Activated CD4-positive, CD25-positive, alpha-beta regulatory T cell treated with anti-CD3 and anti-CD28 coated beads, Interleukin-2, amount 50 U/mL, for 16 hours (primary cell): ENCODE measurements at regions not wholly inside any gene's neighbourhood (a gene's known extent, or its start where the extent isn't known, plus 50 kb on each side); places are given as distances from the start of the nearest gene placed in this dataset.
"Not testable (repeated sequence)": the region's sequence is repeated elsewhere in the genome, so short reads cannot be mapped to it uniquely, and the experiment has no call there.

ENCODE experiments used
- DNase-seq: peaks from one replicate; pipeline ENCODE4 v3.0.0-alpha.2; 2020; ENCODE audit warnings: low read depth, low spot score

DNA sequence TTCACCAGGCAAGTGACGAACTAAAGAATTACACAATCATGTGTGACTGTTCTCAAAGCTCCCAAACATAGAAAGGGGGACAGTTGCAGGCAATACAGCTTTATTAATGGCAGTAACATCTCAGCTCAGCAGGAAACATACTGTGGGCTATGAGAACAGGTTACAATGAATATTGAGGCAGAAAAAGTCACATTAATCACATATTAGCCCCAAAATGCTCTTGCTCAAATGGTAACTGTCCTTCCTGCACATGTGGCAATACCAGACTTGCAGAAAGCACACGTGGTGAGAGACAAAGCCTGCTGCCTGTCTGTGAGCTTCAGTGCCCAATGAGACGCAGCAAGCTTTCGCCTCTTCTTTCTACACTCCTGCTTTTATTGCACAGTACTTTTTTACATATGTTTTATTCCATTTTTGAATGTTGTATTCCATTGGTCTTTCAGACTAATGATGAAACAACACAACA is 104.9 kb upstream of the ACBD5 start:
- no peak for DNase-seq

DNA sequence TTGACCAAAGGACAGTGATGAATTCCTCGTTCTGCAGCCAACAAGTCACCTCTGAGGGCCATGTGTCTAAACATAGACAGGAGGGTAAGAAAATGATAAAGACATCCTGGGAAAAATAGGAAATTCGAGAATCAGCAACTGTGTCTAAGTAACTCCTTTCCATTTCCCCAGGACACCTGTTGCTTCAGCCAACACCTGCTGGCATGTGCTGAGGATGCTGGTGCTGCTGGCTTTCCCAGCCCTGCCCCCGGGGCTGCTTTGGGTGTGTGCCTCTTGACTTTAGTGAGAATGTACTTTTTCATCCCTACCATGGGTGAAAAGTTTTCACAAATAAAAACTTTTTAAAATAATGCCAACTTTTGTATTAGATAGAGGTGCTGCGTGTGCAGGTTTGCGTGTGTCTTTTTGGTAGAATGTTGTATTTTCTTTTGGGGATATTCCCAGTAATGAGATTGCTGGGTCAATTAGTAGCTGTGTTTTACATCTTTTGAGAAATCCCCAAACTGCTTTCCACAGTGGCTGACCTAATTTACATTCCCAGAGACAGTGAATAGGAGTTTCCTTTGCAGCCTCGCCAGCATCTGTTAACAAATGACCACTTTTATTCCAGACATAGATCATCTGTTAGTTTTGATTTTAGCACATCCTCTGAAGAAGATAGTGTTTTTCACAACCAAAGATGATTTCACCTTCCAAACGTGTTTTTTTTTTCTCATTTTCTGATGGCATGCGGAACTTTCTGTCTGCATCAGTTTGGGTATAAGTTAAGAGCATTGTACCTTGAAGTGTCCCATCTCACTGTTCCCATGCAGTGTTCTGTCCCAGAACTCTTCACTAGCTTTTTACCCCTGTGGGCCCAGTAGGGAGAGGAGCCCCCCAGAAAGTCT is 104.2 kb upstream of the ACBD5 start:
- DNase-seq, result no peak

DNA sequence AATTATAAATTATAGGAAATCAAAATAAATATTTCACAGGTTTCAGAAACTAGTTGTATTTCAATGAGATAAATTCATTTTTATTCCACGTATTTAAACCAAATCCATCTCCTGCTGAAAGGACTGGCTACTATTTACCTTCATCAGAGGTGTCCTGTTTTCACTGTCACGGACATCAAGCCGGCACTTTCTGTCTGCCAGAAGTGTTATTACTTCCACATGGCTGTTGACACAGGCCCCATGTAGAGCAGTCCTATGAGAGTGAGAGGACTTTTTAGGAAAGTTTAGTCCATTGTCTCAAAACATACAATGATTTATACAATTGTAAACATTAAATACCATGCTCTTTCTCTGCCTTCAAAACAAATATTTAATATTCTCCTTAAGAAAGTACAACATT is 100.4 kb upstream of the ACBD5 start:
- no peak for DNase-seq

DNA sequence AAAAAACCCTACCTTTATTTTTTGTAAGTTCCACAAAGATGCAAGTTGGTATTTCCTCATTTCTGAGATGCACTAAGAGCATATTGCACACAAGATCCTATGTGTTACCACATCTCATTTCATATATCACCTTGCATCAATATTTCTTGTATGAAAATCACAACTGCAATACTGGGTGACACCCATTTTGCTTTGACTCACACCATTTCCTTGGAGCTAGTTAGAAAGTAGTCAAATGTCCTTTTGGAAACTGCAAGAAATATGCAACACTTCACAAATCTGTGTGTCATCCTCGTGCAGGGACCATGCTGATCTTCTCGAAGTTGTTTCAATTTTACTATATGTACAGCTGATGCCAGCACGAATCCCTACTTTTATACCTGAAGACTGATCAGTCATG is 94.6 kb upstream of the ACBD5 start:
- not testable (repeated sequence) for DNase-seq

DNA sequence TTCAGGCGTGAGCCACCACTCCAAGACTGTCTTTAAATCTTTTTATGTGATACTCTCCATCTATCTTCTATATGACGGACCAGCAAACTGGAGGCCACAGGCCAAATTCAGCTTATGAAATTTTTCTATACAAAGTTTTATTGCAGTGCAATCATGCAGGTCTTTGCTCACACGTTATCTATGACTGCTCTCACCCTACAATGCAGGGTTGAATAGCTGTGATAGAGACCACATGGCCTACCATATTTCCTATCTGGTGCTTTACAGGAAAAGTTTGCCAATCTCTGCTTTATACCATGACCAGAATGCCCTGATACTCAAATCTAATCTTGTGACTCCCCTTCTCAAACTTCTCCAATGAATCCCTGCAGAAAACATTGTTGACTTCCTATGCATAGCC is 89.5 kb upstream of the ACBD5 start:
- DNase-seq, result no peak

DNA sequence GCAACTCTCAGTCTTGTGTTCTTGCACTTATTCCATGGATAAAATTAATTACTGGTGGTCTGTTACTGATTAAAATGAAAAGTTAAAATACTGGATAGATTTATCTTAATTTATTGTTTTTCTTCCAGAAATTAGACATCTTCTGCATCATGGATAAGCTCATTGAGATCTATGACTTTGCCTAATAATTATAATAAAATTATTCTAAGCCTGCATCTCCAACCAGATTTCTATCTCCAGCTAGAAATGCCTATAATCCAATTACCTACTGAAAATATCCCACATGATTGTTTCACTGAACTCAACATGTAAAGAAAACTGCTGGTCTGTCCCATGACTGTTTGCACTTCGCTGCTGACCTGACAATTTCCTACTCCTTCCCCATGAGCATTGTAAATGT is 88.3 kb upstream of the ACBD5 start:
- DNase-seq, result no peak

DNA sequence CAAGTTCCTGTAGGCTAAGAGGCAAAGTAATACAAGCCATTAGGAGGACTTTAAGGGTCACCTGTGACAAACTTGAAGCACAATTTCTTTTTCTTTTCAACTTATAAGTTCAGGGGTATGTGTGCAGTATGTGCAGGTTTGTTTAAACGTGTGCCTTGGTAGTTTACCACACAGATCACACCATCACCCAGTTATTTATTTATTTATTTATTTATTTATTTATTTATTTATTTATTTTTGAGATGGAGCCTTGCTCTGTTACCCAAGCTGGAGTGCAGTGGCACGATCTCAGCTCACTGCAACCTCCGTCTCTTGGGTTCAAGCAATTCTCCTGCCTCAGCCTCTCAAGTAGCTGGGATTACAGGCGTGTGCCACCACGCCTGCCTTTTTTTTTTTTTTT is 86.2 kb upstream of the ACBD5 start:
- not testable (repeated sequence) for DNase-seq

DNA sequence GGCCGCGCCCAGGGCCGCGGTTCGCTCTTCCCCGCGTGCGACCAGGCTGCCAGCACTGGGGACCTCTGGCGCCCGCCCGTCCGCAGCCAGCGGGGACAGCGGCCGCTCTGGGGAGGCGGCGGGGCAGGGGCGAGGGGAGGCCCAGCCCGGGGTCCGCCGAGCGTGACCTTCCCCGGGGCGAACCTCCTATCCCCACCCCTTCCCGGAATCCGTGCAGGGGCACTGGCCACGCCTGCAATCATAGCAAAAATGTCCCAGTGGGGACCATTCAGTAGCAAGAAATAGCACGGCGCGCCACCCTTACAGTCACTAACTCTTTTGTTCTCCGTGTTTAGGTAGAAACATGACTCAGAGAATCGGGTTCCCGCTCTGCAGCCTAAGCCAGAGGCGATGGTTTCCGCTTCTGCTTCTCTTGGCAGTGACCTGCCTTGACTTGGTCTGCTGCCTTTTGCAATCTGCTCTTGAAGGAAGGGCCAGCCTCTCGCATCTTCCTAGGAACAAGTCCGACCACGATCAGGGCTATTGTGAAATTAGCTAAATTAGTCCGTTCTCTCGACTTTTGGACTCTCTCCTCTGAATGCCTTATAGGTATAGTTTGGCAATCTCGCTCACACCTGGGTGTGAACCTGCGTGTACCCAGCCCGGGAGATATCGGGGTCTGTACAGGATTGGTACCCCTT is 79.3 kb upstream of the ACBD5 start:
- no peak for DNase-seq

DNA sequence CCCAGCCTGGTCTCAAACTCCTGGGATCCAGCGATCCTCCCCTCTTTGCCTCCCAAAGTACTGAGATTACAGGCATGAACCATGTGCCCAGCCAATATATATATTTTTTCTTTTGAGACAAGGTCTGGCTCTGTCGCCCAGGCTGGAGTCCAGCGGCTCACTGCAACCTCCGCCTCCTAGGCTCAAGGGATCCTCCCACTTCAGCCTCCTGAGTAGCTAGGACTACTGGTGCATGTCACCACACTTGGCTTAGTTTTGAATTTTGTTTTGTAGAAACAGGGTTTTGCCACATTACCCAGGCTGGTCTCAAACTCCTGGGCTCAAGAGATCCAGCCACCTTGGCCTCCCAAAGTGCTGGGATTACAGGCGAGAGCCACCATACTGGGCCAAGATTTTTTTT is 78.5 kb upstream of the ACBD5 start:
- DNase-seq, result not testable (repeated sequence)

DNA sequence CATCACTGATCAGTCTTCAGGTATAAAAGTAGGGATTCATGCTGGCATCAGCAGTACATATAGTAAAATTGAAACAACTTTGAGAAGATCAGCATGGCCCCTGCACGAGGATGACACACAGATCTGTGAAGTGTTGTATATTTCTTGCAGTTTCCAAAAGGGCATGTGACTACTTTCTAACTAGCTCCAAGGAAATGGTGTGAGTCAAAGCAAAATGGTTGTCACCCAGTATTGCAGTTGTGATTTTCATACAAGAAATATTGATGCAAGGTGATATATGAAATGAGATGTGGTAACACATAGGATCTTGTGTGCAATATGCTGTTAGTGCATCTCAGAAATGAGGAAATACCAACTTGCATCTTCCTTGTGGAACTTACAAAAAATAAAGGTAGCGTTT is 74.5 kb upstream of the ACBD5 start:
- not testable (repeated sequence) for DNase-seq

DNA sequence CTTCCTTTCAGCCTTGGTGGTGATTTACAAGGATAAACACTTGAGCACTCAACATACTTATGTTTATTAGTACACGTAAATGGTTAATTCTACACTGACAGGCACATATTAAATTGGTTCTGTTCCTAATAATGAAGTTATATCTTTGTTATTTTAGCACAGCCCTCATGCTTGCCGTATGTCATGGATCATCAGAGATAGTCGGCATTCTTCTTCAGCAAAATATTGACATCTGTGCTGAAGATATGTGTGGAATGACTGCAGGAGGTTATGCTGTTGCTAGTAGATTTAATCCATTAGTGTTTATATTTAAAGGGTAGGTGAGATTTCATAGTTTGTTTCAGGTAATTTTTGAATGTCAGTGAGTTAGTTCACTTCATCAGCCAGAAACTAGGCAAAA is 73.0 kb upstream of the ACBD5 start:
- DNase-seq, result not testable (repeated sequence)

DNA sequence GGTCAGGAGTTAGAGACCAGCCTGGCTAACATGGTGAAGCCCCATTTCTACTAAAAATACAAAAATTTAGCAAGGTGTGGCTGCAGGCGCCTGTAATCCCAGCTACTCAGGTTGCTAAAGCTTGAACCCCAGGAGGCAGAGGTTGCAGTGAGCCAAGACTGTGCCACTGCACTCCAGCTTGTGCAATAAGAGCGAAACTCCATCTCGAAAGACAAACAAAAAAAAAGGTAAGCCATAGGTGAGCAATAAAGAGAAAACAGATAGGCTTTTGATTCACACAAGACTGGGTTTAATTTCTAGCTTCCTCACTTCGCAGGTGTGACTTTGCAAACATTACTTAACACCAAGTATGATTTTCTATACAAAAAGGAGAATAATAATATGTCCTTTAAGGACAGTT is 72.3 kb upstream of the ACBD5 start:
- DNase-seq, result no peak

DNA sequence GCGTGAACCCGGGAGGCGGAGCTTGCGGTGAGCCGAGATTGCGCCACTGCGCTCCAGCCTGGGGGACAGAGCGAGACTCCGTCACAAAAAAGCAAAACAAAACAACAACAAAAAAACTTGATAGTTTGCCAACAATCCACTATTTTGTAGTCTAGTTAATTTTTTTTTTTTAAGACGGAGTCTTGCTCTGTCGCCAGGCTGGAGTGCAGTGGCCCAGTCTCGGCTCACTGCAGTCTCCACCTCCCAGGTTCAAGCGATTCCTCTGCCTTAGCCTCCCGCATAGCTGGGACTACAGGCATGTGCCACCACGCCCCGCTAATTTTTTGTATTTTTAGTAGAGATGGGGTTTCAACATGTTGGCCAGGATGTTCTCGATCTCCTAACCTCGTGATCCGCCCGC is 71.2 kb upstream of the ACBD5 start:
- DNase-seq, result not testable (repeated sequence)

DNA sequence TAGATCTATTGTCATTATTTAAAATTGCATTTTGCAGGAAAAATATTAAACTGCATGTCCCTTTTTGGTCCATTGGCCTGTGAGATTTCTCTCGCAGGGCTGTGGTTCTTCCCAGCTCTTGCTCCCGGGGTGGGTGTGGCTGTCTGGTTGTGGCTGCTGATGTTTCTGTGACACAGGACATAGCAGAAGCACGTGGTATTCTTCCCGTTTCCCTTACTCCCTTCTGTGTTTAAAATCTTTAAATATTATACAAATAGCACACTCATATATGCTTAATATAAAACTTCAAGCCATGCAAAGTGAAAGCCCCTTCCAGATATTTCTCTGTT is 57.9 kb upstream of the ACBD5 start:
- not testable (repeated sequence) for DNase-seq

DNA sequence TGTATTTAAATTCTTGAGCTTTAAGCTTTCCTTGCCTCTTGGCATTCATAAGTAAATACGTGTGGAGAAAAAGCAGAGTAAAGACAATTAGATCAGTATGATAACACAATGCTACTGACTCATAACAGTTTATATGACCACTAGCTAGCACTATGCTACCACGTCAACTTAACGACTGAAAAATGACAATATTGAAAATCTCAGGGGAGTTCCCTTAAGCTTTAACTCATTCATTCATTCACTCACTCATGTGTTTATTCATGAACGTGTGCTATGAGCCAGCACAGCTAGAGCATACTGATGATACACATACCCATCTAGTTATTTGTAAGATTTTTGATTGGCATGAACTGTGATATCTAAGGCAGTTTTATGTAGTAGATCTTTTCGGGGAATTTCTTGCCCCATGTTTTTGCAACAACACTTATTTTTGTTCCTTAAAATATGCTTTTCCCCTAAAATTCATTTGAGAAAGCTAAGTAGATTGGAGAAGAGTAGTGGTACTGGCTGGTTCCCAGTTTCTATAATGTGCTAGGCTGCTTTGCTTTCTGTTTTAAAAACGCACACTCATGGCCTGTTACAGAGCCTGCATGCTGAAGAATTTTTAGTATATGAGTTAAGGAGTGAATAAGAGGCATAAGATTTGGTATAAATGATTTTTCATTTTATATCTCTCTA is 57.4 kb upstream of the ACBD5 start:
- DNase-seq, result no peak

DNA sequence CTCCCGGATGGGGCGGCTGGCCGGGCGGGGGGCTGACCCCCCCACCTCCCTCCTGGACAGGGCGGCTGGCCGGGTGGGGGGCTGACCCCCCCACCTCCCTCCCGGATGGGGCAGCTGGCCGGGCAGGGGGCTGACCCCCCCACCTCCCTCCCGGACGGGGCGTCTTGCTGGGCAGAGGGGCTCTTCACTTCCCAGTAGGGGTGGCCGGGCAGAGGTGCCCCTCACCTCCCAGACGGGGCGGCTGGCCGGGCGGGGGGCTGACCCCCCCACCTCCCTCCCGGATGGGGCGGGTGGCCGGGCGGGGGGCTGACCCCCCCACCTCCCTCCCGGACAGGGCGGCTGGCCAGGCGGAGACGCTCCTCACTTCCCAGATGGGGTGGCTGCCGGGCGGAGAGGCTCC is 55.7 kb upstream of the ACBD5 start:
- not testable (repeated sequence) for DNase-seq

DNA sequence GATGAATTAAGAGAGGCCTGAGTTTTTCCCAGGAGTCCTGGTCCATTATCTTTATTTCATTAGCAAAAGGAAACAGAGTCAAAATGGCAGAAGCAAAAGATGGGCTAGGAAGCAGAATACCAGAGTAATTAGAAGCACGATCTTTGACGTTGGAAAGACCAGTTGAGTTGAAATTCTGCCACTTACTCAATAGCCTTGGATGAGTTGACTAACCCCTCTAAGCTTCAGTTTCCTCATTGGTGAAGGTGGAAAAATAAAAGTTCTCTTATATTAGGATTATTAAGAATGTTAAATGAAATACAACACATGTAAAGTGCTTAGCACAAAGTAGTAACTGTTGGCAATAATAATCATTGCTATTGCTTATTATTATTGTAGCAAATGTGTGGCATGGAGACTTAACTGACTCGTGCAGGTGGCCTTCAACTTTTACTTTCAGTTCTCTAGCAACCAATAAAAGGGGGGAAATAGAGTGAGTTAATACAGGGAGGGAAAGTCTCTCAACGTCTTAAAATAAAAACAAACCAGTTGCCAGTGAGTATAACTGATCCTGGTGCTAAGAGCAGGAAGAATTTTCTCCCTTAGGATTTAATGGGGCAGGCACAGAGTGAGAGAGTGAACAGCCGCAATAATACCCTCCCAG is 50.8 kb upstream of the ACBD5 start:
- not testable (repeated sequence) for DNase-seq
